ENCODE measurements at regions not wholly inside any gene's neighbourhood (a gene's known extent, or its start where the extent isn't known, plus 50 kb on each side); places are given as distances from the start of the nearest gene placed in this dataset.

DNA sequence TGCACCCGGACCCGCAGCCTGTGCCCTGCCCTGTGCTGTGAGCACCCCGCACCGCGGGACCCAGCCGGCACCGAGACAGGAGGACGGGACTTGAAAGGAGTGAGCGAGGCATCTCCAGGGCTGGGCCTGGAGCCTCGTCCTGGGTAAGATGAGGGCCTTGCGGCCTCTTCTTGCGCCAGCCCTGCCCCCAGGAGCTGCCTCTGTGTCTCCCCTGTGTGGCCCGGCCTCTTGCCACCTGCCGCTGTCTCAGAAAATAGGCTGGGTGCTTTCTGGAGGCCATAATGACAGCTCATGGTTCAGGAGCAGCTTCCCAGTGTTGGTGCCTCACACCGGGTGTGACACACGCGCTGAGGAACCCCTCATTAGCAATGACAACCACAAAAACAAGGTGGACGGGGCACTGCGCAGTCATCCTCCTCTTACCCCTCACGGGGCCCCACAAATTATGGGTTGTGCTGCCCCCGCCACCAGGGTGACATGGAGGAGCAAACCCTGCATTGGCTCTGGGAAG, 161.5 kb upstream of the C1orf174 start:
- TF ChIP-seq, protein P1, sequence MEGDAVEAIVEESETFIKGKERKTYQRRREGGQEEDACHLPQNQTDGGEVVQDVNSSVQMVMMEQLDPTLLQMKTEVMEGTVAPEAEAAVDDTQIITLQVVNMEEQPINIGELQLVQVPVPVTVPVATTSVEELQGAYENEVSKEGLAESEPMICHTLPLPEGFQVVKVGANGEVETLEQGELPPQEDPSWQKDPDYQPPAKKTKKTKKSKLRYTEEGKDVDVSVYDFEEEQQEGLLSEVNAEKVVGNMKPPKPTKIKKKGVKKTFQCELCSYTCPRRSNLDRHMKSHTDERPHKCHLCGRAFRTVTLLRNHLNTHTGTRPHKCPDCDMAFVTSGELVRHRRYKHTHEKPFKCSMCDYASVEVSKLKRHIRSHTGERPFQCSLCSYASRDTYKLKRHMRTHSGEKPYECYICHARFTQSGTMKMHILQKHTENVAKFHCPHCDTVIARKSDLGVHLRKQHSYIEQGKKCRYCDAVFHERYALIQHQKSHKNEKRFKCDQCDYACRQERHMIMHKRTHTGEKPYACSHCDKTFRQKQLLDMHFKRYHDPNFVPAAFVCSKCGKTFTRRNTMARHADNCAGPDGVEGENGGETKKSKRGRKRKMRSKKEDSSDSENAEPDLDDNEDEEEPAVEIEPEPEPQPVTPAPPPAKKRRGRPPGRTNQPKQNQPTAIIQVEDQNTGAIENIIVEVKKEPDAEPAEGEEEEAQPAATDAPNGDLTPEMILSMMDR (IDR thresholded peaks at IDR 0.05), result no peak
- TF ChIP-seq EP300 (IDR thresholded peaks at IDR 0.05) (no peak), POLR2A (IDR thresholded peaks at IDR 0.05) (no peak), POLR2AphosphoS5 (IDR thresholded peaks at IDR 0.05) (no peak)
- peaks cover 0 to 8% (median 0%) of the 10 kb centered on the region in 4 donors for H3K9me3 ChIP-seq
- WGBS, 5 donors, result 77 to 90% (median 86%) methylated on average over 11 to 21 of the region's 21 CpGs
- intact Hi-C loops (cut with DNase I; ENCODE audit: low total_unique reads), result no loop called here
- H3K27ac ChIP-seq, result no peak overlapping the region
- no peaks in the 10 kb centered on the region for H3K4me1 ChIP-seq
- no peaks in the 10 kb centered on the region for H3K36me3 ChIP-seq
- DNase-seq, result peak in 1 of 2 donors; percentile 20
- H3K4me3 ChIP-seq, result no peak overlapping the region
- peaks cover 0 to 16% (median 0%) of the 10 kb centered on the region in 3 donors for H3K27me3 ChIP-seq

DNA sequence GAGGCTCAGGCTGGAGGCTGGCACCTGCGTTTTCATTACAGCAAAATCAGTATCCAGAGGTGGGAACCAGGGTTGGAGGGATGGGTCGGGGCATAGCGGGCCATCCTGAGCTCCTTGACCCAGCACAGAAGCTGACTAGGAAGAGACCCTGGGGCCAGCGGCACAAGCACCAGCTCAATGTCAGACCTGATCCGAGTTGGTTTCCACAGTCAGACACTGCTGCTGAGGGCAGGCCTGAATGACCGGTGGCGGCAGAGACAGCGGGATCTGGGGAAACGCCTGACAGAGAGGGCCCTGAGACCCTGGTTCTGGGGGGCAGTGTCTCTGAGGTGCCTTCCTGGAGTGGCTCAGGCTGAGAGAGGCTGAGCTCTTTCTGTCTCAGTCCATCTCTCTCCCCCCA, 162.0 kb upstream of the C1orf174 start:
- Histone ChIP-seq H3K27ac (no peak overlapping the region), H3K36me3 (no peaks in the 10 kb centered on the region), H3K4me1 (no peaks in the 10 kb centered on the region), H3K27me3 (peaks cover 0 to 13% (median 0%) of the 10 kb centered on the region in 3 donors), H3K9me3 (peaks cover 0 to 8% (median 0%) of the 10 kb centered on the region in 4 donors), H3K4me3 (no peak overlapping the region)
- intact Hi-C loops (cut with DNase I; ENCODE audit: low total_unique reads), result no loop called here
- TF ChIP-seq POLR2A (IDR thresholded peaks at IDR 0.05) (no peak), POLR2AphosphoS5 (IDR thresholded peaks at IDR 0.05) (no peak), EP300 (IDR thresholded peaks at IDR 0.05) (no peak)
- TF ChIP-seq, protein P1 (IDR thresholded peaks at IDR 0.05), result no peak
- 81 to 86% (median 83%) methylated on average over 9 of the region's 9 CpGs for WGBS, 5 donors
- DNase-seq, result no peak

DNA sequence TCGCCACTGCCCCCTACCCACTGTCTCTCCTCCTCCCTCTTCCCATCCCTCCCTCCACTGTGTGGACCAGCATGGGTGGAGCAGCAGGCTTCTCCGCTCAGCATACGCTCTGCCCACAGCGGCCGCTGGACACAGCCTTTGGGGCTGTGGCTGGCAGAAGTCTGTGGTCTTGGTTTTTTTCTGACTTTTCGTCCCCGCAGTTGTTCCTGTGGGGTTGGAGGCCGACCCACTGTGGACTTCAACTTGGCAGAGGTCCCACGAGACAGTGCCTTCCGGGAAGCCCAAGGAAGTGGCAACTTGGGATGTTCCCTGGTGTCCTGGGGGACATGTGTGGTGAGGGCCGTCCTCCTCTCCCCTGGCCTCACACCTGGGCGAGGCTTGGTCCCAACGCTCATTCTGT, 162.5 kb upstream of the C1orf174 start:
- WGBS, 5 donors, result 53 to 64% (median 63%) methylated on average over 13 of the region's 13 CpGs
- TF ChIP-seq EP300 (IDR thresholded peaks at IDR 0.05) (no peak), POLR2AphosphoS5 (IDR thresholded peaks at IDR 0.05) (no peak)
- TF ChIP-seq, protein P1 (IDR thresholded peaks at IDR 0.05), result no peak
- DNase-seq, result peak in 1 of 2 donors; percentile 21

DNA sequence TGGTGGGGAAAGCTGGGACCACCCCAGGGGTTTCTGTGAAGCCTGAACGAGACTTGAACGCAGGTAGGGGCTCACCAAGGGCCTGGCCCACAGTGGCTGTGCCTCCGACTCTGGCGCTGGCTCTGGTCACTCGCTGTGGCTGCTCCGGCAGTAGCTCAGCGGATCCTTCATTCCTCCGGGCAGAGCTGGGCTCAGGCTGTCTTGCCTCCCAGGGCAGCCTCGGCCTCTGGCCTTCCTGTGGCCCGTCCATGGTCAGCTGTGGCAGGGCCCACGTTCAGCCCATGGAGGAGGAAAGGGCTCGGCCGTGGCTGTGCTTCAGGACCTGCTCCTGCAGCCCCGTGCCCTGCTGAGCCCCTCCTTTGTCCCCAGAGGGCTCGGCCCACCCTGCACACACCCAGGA, 162.9 kb upstream of the C1orf174 start:
- WGBS, 5 donors, result 59 to 82% (median 77%) methylated on average over 4 to 15 of the region's 15 CpGs

More for the DNA sequence above, 162.5 kb upstream of the C1orf174 start:
- peaks cover 0 to 8% (median 0%) of the 10 kb centered on the region in 3 donors for H3K27me3 ChIP-seq
- peaks cover 0 to 8% (median 0%) of the 10 kb centered on the region in 4 donors for H3K9me3 ChIP-seq
- no peaks in the 10 kb centered on the region for H3K4me1 ChIP-seq
- H3K36me3 ChIP-seq, result no peaks in the 10 kb centered on the region
- H3K27ac ChIP-seq, result no peak overlapping the region
- H3K4me3 ChIP-seq, result no peak overlapping the region
- intact Hi-C loops (cut with DNase I; ENCODE audit: low total_unique reads), result no loop called here

More for the DNA sequence above, 162.9 kb upstream of the C1orf174 start:
- DNase-seq, result peak in 1 of 2 donors; percentile 21
- H3K36me3 ChIP-seq, result no peaks in the 10 kb centered on the region
- no peaks in the 10 kb centered on the region for H3K4me1 ChIP-seq
- H3K9me3 ChIP-seq, result peaks cover 0 to 8% (median 0%) of the 10 kb centered on the region in 4 donors
- no peak overlapping the region for H3K4me3 ChIP-seq
- intact Hi-C loops (cut with DNase I; ENCODE audit: low total_unique reads), result no loop called here
- peaks cover 0 to 4% (median 0%) of the 10 kb centered on the region in 3 donors for H3K27me3 ChIP-seq
- H3K27ac ChIP-seq, result no peak overlapping the region
- no peak for TF ChIP-seq POLR2AphosphoS5 (IDR thresholded peaks at IDR 0.05)
- TF ChIP-seq, protein P1 (IDR thresholded peaks at IDR 0.05), result no peak
- TF ChIP-seq EP300 (IDR thresholded peaks at IDR 0.05), result no peak
- TF ChIP-seq POLR2A (IDR thresholded peaks at IDR 0.05), result no peak
